HepG2 (cell line): ENCODE measurements at regions not wholly inside any gene's neighbourhood (a gene's known extent, or its start where the extent isn't known, plus 50 kb on each side); places are given as distances from the start of the nearest gene placed in this dataset.

ENCODE experiments used
- ATAC-seq: fragments of 200-7000 bp; cut with Tn5 transposase; 3 replicates; pipeline ENCODE4 v1.9.1; 2020; ENCODE audit warnings: mild to moderate bottlenecking, moderate library complexity
- BruUV-seq: library from RNA; stranded (reverse); fragments of 400-500 nt; replicated peaks from 2 replicates; lab custom pipeline; 2021; lab: Mats Ljungman, UMichigan
- CTCF ChIA-PET: fragments of 300-600 bp; formaldehyde crosslinking; extraction: SDS; loops from one replicate; lab custom pipeline; 2021; ENCODE audit warnings: low total read pairs, inconsistent platforms, low intra/inter-chr PET ratio; lab: Yijun Ruan, JAX
- POLR2A ChIA-PET: fragments of 350-600 bp; sonication (Branson Sonifier 250); formaldehyde crosslinking; loops from one replicate; lab custom pipeline; 2020; ENCODE audit warnings: antibody characterized with exemption, inconsistent platforms; lab: Yijun Ruan, JAX
- DNase-seq: peaks from one replicate; pipeline ENCODE4 v3.0.0-alpha.2; 2015; ENCODE audit warnings: low spot score
- FAIRE-seq: peaks from 3 replicates; lab custom pipeline; 2011; peaks lifted over from hg19 to GRCh38; lab: Jason Lieb, UNC
- H2AFZ ChIP-seq: one replicate; pipeline ENCODE4 v1.6.1; 2011; ENCODE audit warnings: low read length, inconsistent platforms
- H3K27ac ChIP-seq: fragments of 300-600 bp; 3 replicates; pipeline ENCODE4 v1.8.0; 2011; ENCODE audit warnings: mixed run types, mild to moderate bottlenecking, mixed read lengths, low read length, inconsistent platforms; ENCODE audit not compliant: insufficient read depth; ENCODE audit errors: extremely low read length
- H3K27me3 ChIP-seq, 2 experiments: fragments of 200-600 bp in 1 of 2; 2 replicates in 1 of 2; 3 replicates in 1 of 2; pipeline versions ENCODE4 v1.6.0 to v1.8.0; 2011; ENCODE audit warnings: low read length in 2 of 2, mild to moderate bottlenecking in 2 of 2, moderate library complexity in 2 of 2, inconsistent platforms in 1 of 2; ENCODE audit not compliant: insufficient read depth in 2 of 2, control insufficient read depth in 1 of 2
- H3K36me3 ChIP-seq, 2 experiments: fragments of 200-600 bp in 1 of 2; replicated peaks in 1 of 2; 2 replicates in 1 of 2; 3 replicates in 1 of 2; pipeline versions ENCODE4 v1.5.1 to v1.8.0; 2011; ENCODE audit warnings: low read length in 2 of 2, inconsistent platforms in 1 of 2; ENCODE audit not compliant: insufficient read depth in 2 of 2, control insufficient read depth in 1 of 2
- H3K4me1 ChIP-seq: 2 replicates; pipeline ENCODE4 v1.5.1; 2012; ENCODE audit warnings: low read length, inconsistent platforms; ENCODE audit not compliant: insufficient read depth
- H3K4me2 ChIP-seq: 2 replicates; pipeline ENCODE4 v1.6.0; 2011; ENCODE audit warnings: low read depth, low read length, inconsistent platforms
- H3K4me3 ChIP-seq, 3 experiments: fragments of 200-600 bp in 1 of 3; sonication (generic), shearing (Covaris generic) in 1 of 3; replicated peaks in 1 of 3; 2 replicates each; pipeline ENCODE4 v1.5.1; 2011 to 2016; ENCODE audit warnings: low read length in 3 of 3, inconsistent platforms in 2 of 3, low read depth in 2 of 3, mild to moderate bottlenecking in 2 of 3, control low read depth in 1 of 3, mixed read lengths in 1 of 3; ENCODE audit not compliant: insufficient read depth in 1 of 3
- H3K79me2 ChIP-seq: one replicate; pipeline ENCODE4 v1.6.1; 2011; ENCODE audit warnings: low read length, inconsistent platforms; ENCODE audit not compliant: insufficient read depth
- H3K9ac ChIP-seq: 2 replicates; pipeline ENCODE4 v1.6.0; 2011; ENCODE audit warnings: mild to moderate bottlenecking, low read depth, low read length, inconsistent platforms; ENCODE audit not compliant: insufficient read depth
- H3K9me3 ChIP-seq: 2 replicates; pipeline ENCODE4 v1.5.1; 2012; ENCODE audit warnings: mild to moderate bottlenecking, low read length
- H4K20me1 ChIP-seq: 2 replicates; pipeline ENCODE4 v1.6.0; 2011; ENCODE audit warnings: inconsistent platforms, mild to moderate bottlenecking, low read length, moderate library complexity; ENCODE audit not compliant: insufficient read depth
- ERF ChIP-seq: IDR thresholded peaks from 2 replicates; pipeline ENCODE4 v1.6.1; 2018; ENCODE audit warnings: missing biosample characterization, missing genetic modification reagents
- JDP2 ChIP-seq: sonication (generic); formaldehyde crosslinking; IDR thresholded peaks from 2 replicates; pipeline ENCODE4 v1.8.1; 2022; ENCODE audit warnings: missing genetic modification reagents, borderline replicate concordance
- MBNL3 ChIP-seq: fragments of 250-450 bp; sonication (Bioruptor Pico); conservative IDR thresholded peaks from 2 replicates; pipeline ENCODE4 v1.8.0; 2022; ENCODE audit warnings: mild to moderate bottlenecking, inconsistent platforms
- NAIF1 ChIP-seq: sonication (generic); formaldehyde crosslinking; IDR thresholded peaks from 2 replicates; pipeline ENCODE4 v1.5.0; 2020; ENCODE audit warnings: mild to moderate bottlenecking, missing genetic modification reagents, borderline replicate concordance
- SIN3B ChIP-seq: fragments of 150-350 bp; IDR thresholded peaks from 2 replicates; pipeline ENCODE4 v1.6.1; 2014; ENCODE audit warnings: low read length
- SOX6 ChIP-seq, 2 experiments: fragments of 450-650 bp in 1 of 2; sonication (generic) in 1 of 2; formaldehyde crosslinking in 1 of 2; IDR thresholded peaks; 2 replicates each; pipeline versions ENCODE4 v1.4.0 to v1.6.1; 2017 to 2020; ENCODE audit warnings: antibody characterized with exemption in 1 of 2, mild to moderate bottlenecking in 1 of 2, missing genetic modification reagents in 1 of 2
- SPEN ChIP-seq: sonication (generic); formaldehyde crosslinking; IDR thresholded peaks from 2 replicates; pipeline ENCODE4 v1.5.1; 2020; ENCODE audit warnings: low read depth, mild to moderate bottlenecking, missing genetic modification reagents
- SRSF4 ChIP-seq: fragments of 200-400 bp; formaldehyde crosslinking; IDR thresholded peaks from one replicate; pipeline ENCODE4 v1.6.1; 2018; ENCODE audit warnings: mild to moderate bottlenecking, low read depth, low read length, moderate library complexity; ENCODE audit not compliant: poor library complexity, severe bottlenecking
- ZFP82 ChIP-seq: sonication (generic); formaldehyde crosslinking; IDR thresholded peaks from 2 replicates; pipeline ENCODE4 v1.5.1; 2020; ENCODE audit warnings: mild to moderate bottlenecking, missing genetic modification reagents, borderline replicate concordance
- ZNF17 ChIP-seq: sonication (generic); formaldehyde crosslinking; IDR thresholded peaks from 2 replicates; pipeline ENCODE4 v1.5.0; 2020; ENCODE audit warnings: mild to moderate bottlenecking, missing genetic modification reagents
- ZNF7 ChIP-seq: IDR thresholded peaks from 2 replicates; pipeline ENCODE4 v1.6.1; 2016; ENCODE audit warnings: missing biosample characterization, missing genetic modification reagents
- ZNF839 ChIP-seq: sonication (generic); formaldehyde crosslinking; IDR thresholded peaks from 2 replicates; pipeline ENCODE4 v1.4.0; 2020; ENCODE audit warnings: missing genetic modification reagents, mild to moderate bottlenecking, borderline replicate concordance
- WGBS: methylation state at CpG from one replicate; pipeline ENCODE4 v1.1.6; 2017; ENCODE audit warnings: low lambda C conversion rate; 5-methylcytosine and 5-hydroxymethylcytosine counted together
- in situ Hi-C: cut with HindIII; loops from 2 replicates; pipeline ENCODE4 v1.10.0; 2017; ENCODE audit warnings: low pct_unique_long_range_greater_than_20kb; ENCODE audit not compliant: extremely low pct_ligation_motif_present
- intact Hi-C: fragments of 100-400 bp; cut with micrococcal nuclease; formaldehyde crosslinking; loops from one replicate; pipeline ENCODE4 v1.10.0; 2022; ENCODE audit not compliant: unreplicated experiment
- TF ChIP-seq, protein P1 (sequence below): sonication (generic); formaldehyde crosslinking; IDR thresholded peaks from 2 replicates; pipeline ENCODE4 v1.4.0; 2020; ENCODE audit warnings: missing genetic modification reagents, low read depth, mild to moderate bottlenecking, borderline replicate concordance
- TF ChIP-seq, protein P2 (sequence below): sonication (generic); formaldehyde crosslinking; IDR thresholded peaks from 2 replicates; pipeline ENCODE4 v1.4.0; 2020; ENCODE audit warnings: missing genetic modification reagents
- TF ChIP-seq, protein P3 (sequence below): fragments of 450-650 bp; IDR thresholded peaks from 2 replicates; pipeline ENCODE4 v1.6.1; 2016
- TF ChIP-seq, protein P4 (sequence below): sonication (generic); formaldehyde crosslinking; IDR thresholded peaks from 2 replicates; pipeline ENCODE4 v1.5.0; 2020; ENCODE audit warnings: mild to moderate bottlenecking, missing genetic modification reagents

DNA sequence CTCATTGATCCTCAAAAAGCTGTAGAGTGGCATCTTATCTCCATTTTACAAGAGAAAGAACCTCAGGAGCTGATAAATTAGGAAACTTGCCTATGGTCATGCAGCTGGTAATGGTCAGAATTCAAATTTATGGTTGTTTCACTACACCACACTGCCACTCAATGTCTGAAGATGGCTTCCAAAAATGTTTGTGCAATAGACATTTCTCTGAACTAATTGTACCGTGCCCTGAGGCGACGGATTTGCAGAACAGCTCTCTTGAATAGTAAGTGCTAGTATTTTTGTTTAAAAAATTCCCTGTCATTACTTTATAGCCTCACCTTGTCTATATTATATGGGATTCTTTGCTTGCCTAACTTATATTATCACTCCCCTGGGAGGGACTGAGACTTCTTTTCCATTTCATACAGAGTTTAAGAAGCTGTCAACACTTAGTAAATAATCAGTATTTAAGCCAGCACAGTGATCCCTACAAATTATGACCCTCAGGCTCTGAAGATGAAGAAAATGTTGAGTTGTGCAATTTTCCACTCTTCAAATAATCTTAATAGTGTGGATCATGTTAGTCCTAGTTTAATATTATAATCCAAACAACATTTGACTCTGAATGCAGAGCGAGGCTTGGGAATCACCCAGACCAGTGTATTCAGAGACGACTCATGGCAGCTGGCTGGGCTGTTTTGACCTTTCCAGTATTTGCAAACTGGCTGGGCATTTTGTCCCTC is 346.6 kb downstream of the PTEN start:
- intact Hi-C loops (loop anchor here (10.0 kb wide), 1 partner anchor 175 kb away; no protein-coding TSS in a partner anchor), in situ Hi-C loops (no loop called here)
- BruUV-seq, result no TSS peak
- ChIA-PET POLR2A (no interaction called here), CTCF (no interaction called here)
- H3K36me3 ChIP-seq, result no peaks in the 10 kb centered on the region
- H3K4me1 ChIP-seq, result no peaks in the 10 kb centered on the region
- TF ChIP-seq ERF (CRISPR knock-in tag), result no peak
- TF ChIP-seq, protein P1, sequence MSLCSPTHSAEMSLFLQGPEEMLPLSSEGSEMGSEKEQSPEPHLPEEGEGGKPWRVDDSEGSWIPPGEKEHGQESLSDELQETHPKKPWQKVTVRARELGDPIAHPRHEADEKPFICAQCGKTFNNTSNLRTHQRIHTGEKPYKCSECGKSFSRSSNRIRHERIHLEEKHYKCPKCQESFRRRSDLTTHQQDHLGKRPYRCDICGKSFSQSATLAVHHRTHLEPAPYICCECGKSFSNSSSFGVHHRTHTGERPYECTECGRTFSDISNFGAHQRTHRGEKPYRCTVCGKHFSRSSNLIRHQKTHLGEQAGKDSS, result no peak
- TF ChIP-seq NAIF1 (CRISPR knock-in tag), result no peak
- no peak for TF ChIP-seq ZNF839 (CRISPR knock-in tag)
- no peak for TF ChIP-seq SIN3B
- no peak for TF ChIP-seq SOX6 (IDR thresholded peaks at IDR 0.05)
- TF ChIP-seq SOX6 (CRISPR knock-in tag; IDR thresholded peaks at IDR 0.05), result no peak
- no peak for TF ChIP-seq SPEN (CRISPR knock-in tag)
- no peak for TF ChIP-seq MBNL3 (CRISPR knock-in tag)
- no peak for TF ChIP-seq JDP2
- no peak for TF ChIP-seq ZFP82
- TF ChIP-seq, protein P2, sequence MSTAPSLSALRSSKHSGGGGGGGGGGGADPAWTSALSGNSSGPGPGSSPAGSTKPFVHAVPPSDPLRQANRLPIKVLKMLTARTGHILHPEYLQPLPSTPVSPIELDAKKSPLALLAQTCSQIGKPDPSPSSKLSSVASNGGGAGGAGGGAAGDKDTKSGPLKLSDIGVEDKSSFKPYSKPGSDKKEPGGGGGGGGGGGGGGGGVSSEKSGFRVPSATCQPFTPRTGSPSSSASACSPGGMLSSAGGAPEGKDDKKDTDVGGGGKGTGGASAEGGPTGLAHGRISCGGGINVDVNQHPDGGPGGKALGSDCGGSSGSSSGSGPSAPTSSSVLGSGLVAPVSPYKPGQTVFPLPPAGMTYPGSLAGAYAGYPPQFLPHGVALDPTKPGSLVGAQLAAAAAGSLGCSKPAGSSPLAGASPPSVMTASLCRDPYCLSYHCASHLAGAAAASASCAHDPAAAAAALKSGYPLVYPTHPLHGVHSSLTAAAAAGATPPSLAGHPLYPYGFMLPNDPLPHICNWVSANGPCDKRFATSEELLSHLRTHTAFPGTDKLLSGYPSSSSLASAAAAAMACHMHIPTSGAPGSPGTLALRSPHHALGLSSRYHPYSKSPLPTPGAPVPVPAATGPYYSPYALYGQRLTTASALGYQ (CRISPR knock-in tag), result no peak
- TF ChIP-seq, protein P3, sequence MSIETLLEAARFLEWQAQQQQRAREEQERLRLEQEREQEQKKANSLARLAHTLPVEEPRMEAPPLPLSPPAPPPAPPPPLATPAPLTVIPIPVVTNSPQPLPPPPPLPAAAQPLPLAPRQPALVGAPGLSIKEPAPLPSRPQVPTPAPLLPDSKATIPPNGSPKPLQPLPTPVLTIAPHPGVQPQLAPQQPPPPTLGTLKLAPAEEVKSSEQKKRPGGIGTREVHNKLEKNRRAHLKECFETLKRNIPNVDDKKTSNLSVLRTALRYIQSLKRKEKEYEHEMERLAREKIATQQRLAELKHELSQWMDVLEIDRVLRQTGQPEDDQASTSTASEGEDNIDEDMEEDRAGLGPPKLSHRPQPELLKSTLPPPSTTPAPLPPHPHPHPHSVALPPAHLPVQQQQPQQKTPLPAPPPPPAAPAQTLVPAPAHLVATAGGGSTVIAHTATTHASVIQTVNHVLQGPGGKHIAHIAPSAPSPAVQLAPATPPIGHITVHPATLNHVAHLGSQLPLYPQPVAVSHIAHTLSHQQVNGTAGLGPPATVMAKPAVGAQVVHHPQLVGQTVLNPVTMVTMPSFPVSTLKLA, result no peak
- no peak for TF ChIP-seq SRSF4
- TF ChIP-seq ZNF7, result no peak
- TF ChIP-seq ZNF17, result no peak
- TF ChIP-seq, protein P4, sequence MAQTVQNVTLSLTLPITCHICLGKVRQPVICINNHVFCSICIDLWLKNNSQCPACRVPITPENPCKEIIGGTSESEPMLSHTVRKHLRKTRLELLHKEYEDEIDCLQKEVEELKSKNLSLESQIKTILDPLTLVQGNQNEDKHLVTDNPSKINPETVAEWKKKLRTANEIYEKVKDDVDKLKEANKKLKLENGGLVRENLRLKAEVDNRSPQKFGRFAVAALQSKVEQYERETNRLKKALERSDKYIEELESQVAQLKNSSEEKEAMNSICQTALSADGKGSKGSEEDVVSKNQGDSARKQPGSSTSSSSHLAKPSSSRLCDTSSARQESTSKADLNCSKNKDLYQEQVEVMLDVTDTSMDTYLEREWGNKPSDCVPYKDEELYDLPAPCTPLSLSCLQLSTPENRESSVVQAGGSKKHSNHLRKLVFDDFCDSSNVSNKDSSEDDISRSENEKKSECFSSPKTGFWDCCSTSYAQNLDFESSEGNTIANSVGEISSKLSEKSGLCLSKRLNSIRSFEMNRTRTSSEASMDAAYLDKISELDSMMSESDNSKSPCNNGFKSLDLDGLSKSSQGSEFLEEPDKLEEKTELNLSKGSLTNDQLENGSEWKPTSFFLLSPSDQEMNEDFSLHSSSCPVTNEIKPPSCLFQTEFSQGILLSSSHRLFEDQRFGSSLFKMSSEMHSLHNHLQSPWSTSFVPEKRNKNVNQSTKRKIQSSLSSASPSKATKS (CRISPR knock-in tag), result no peak
- FAIRE-seq, result no peak
- 67% methylated on average over 5 of the region's 5 CpGs for WGBS
- H3K27me3 ChIP-seq, result no peaks in the 10 kb centered on the region
- no peaks in the 10 kb centered on the region for H3K79me2 ChIP-seq
- ATAC-seq, result no peak
- no peak overlapping the region for H2AFZ ChIP-seq
- no peak overlapping the region for H3K27ac ChIP-seq
- H3K9me3 ChIP-seq, result no peaks in the 10 kb centered on the region
- no peak overlapping the region for H3K9ac ChIP-seq
- no peak overlapping the region for H3K4me3 ChIP-seq
- H3K4me2 ChIP-seq, result no peak overlapping the region
- DNase-seq, result no peak
- H4K20me1 ChIP-seq, result no peaks in the 10 kb centered on the region
